VCaP (cell line): ENCODE measurements at regions not wholly inside any gene's neighbourhood (a gene's known extent, or its start where the extent isn't known, plus 50 kb on each side); places are given as distances from the start of the nearest gene placed in this dataset.
"Not testable (repeated sequence)": the region's sequence is repeated elsewhere in the genome, so short reads cannot be mapped to it uniquely, and the experiment has no call there.

ENCODE experiments used
- H3K27ac ChIP-seq: fragments of 450-650 bp; 2 replicates; pipeline ENCODE4 v1.5.1; 2017
- TF ChIP-seq, protein P1 (sequence below): fragments of 450-650 bp; conservative IDR thresholded peaks from 2 replicates; pipeline ENCODE4 v1.5.1; 2017; ENCODE audit warnings: mild to moderate bottlenecking, moderate library complexity

DNA sequence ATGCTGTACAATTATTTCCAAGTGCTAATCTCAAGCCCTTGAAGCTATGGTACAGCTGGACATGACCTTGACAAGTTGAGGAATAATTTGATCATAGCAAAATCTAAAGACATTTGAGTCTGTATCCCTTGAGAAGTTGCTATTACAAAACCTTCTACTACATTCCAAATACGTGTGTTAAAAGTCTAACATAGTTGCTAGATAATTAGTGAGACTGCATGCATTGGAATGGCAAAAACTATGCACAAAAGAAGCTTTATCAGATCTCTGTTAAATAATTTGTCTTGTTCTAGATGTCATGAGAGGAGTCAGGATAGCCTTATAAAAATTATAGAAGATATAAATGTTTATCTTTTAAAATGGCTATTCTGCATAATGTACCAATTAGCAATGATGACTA is 127.8 kb downstream of the GJA1 start:
- TF ChIP-seq, protein P1, sequence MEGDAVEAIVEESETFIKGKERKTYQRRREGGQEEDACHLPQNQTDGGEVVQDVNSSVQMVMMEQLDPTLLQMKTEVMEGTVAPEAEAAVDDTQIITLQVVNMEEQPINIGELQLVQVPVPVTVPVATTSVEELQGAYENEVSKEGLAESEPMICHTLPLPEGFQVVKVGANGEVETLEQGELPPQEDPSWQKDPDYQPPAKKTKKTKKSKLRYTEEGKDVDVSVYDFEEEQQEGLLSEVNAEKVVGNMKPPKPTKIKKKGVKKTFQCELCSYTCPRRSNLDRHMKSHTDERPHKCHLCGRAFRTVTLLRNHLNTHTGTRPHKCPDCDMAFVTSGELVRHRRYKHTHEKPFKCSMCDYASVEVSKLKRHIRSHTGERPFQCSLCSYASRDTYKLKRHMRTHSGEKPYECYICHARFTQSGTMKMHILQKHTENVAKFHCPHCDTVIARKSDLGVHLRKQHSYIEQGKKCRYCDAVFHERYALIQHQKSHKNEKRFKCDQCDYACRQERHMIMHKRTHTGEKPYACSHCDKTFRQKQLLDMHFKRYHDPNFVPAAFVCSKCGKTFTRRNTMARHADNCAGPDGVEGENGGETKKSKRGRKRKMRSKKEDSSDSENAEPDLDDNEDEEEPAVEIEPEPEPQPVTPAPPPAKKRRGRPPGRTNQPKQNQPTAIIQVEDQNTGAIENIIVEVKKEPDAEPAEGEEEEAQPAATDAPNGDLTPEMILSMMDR, result no peak
- no peak overlapping the region for H3K27ac ChIP-seq

DNA sequence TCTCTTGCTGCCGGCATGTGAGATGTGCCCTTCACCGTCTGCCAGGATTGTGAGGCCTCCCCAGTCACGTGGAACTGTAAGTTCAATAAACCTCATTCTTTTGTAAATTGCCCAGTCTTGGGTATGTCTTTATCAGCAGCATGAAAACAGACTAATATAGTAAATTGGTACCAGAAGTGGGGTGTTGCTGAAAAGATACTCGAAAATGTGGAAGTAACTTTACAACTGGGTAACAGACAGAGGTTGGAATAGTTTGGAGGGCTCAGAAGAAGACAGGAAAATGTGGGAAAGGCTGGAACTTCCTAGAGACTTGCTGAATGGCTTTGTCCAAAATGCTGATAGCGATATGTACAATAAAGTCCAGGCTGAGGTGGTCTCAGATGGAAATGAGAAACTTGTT is 129.1 kb downstream of the GJA1 start:
- not testable (repeated sequence) for H3K27ac ChIP-seq

DNA sequence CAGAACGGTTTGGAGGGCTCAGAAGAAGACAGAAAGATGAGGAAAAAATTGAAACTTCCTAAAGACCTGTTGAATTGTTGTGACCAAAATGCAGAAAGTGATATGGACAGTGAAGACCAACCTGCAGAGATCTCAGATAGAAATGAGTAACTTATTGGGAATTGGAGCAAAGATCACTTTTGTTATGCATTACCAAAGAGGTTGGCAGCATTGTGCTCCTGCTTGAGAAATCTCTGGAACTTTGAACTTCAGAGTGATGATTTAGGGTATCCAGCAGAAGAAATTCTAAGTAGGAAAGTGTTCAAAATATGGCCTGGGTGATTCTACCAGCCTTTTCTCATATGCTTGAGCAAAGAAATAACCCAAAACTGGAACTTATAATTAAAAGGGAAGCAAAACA is 136.0 kb downstream of the GJA1 start:
- TF ChIP-seq, protein P1, result no peak
- H3K27ac ChIP-seq, result no peak overlapping the region

DNA sequence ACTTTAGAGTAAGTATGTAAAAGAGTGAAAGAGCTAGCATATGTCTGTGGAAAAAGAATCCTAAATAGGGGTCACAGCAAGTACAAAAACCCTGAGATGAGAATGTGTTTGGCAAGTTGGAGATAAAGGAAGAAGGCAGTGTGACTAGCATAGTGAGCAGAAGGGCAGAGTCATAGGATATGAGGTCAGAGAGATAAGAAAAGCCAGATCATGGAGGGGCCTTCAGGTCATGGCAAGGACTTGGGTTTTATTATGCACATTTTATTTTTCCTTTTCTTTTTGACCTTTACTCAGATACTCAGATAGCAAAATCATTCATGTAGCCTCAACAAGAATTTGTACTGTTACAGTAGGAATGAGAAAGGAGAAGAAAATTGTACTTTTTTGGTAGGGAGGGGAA is 138.0 kb downstream of the GJA1 start:
- H3K27ac ChIP-seq, result no peak overlapping the region
- TF ChIP-seq, protein P1, result no peak

DNA sequence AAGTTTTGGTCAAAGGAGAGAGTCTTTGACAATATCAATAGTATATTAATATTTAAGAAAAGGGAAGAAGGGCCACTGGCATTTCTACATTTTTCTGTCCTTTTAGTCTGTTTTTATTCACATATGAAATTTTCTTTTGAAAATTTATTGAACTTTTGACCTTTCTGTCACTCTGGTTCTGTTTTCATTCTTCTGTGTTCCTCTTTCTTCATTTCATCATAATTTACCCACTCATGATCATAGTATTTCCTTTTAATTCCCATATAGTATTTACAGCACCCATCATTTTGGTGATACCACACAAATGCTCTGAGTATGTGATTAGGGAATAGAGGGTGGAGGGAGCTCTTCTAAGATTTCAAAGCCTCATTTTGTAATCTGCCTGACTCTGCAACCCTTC is 142.8 kb downstream of the GJA1 start:
- TF ChIP-seq, protein P1, result no peak
- no peak overlapping the region for H3K27ac ChIP-seq

DNA sequence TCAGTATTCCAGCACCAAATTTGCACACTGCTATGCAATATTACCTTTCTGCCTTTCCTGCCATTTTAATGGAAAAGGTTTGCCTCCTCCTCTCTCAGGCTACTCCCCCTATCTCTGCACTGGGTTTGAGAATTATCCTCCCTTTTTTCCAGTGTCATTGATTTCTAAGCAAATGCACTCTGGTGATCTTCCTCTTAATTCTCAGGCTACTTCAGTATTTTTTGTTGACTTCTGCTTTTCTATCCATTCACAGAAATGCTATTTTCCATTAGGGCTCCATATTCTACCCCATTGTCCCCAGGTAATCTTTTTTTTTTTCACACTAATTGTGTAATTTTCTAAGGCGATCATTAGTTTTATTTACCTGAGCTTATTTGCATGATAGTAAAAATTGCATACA is 144.0 kb downstream of the GJA1 start:
- TF ChIP-seq, protein P1, result no peak
- H3K27ac ChIP-seq, result no peak overlapping the region

DNA sequence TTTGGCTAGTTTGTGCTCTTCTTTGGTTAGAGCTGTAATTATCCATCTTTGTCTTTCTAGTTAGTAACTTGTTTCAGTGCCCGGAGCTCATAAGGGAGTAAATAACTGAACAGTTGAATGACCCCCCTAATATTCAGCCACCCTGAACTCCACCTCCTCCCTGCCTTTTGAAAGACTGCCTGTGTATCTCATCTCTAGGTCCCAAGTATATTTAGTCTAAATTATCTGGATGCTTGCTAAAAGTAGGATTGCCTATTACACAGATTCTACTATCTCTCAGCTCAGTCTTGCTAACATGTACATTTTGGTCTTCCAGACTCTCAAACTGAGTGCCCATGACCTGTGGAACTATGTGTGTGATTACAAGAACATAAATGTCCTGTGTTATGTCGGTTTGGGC is 145.9 kb downstream of the GJA1 start:
- no peak overlapping the region for H3K27ac ChIP-seq
- TF ChIP-seq, protein P1, result no peak

DNA sequence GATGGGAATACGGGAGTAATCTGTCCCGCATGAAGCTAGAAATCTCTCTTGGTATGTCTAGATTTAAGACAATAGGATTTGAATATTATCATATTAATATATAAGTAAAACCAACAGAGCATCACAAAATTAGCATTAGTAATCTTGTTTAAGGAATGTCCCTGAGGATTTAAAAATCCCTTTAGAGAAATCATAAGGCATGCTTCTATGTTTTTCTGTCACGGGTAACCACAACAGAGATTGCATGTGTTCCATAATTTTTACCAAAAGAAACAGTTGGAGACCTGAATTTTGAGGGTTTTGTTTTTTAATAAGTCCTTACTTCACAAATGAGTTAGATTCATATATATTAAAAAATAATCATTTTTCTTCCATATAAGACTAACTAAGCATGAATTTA is 146.8 kb downstream of the GJA1 start:
- TF ChIP-seq, protein P1, result no peak
- no peak overlapping the region for H3K27ac ChIP-seq
